Body of pancreas (tissue), 4 donors: ENCODE measurements at regions not wholly inside any gene's neighbourhood (a gene's known extent, or its start where the extent isn't known, plus 50 kb on each side); places are given as distances from the start of the nearest gene placed in this dataset.

Experiments used
- ATAC-seq: fragments of 150-250 bp; one replicate; pipeline ENCODE4 v1.9.1; 2016
- DNase-seq, 4 donors: peaks; one replicate each; pipeline ENCODE4 v3.0.0-alpha.2; 2019
- H3K27ac ChIP-seq, 4 donors: fragments of 200-600 bp; sonication (generic); 1 replicate in 3 of 4; 2 replicates in 1 of 4; pipeline versions ENCODE4 v1.5.1 to v1.6.1; 2016 to 2019; ENCODE audit warnings: mild to moderate bottlenecking in 1 of 4, mixed read lengths in 1 of 4, moderate library complexity in 1 of 4
- H3K27me3 ChIP-seq, 2 donors: fragments of 200-600 bp; sonication (generic); one replicate each; pipeline ENCODE4 v1.6.0; 2016; ENCODE audit warnings: mild to moderate bottlenecking in 1 of 2
- H3K36me3 ChIP-seq, 2 donors: fragments of 200-600 bp; sonication (generic); replicated peaks in 1 of 2; 2 replicates each; pipeline ENCODE4 v1.5.1; 2016; ENCODE audit warnings: low read depth in 2 of 2; ENCODE audit not compliant: insufficient read depth in 1 of 2
- H3K4me1 ChIP-seq: fragments of 200-600 bp; sonication (generic); one replicate; pipeline ENCODE4 v1.6.0; 2016
- H3K4me3 ChIP-seq, 2 donors: fragments of 200-600 bp; sonication (generic); 1 replicate in 1 of 2; 2 replicates in 1 of 2; pipeline ENCODE4 v1.5.1; 2016 to 2019
- H3K9me3 ChIP-seq, 3 donors: fragments of 200-600 bp; sonication (generic); 1 replicate in 2 of 3; 2 replicates in 1 of 3; pipeline ENCODE4 v1.5.1; 2016
- CTCF ChIP-seq, 7 experiments: fragments of 450-650 bp in 4 of 7; fragments of 200-600 bp in 3 of 7; sonication (generic) in 3 of 7; IDR thresholded peaks; one replicate each; pipeline ENCODE4 v1.5.1; 2016 to 2019; ENCODE audit warnings: antibody characterized with exemption in 7 of 7
- POLR2A ChIP-seq, 3 donors: fragments of 450-650 bp; IDR thresholded peaks; one replicate each; pipeline ENCODE4 v1.6.1; 2016; ENCODE audit warnings: antibody characterized with exemption in 3 of 3, mild to moderate bottlenecking in 2 of 3
- WGBS, 2 donors: methylation state at CpG; one replicate each; pipeline ENCODE4 v1.1.5; 2017; 5-methylcytosine and 5-hydroxymethylcytosine counted together
- intact Hi-C: fragments of 100-400 bp; cut with DNase I; formaldehyde crosslinking; loops from one replicate; pipeline ENCODE4 v1.15.1; 2023

GRCh38 chr17:34001246-34001645, 253.8 kb upstream of the CCL2 start:
- Histone ChIP-seq H3K4me1 (no peaks in the 10 kb centered on the region), H3K36me3 (no peaks in the 10 kb centered on the region), H3K4me3 (no peak overlapping the region), H3K9me3 (no peaks in the 10 kb centered on the region), H3K27me3 (no peaks in the 10 kb centered on the region), H3K27ac (no peak overlapping the region)
- DNase-seq (no peak), ATAC-seq (no peak)
- intact Hi-C loops: no loop called here
- TF ChIP-seq POLR2A (IDR thresholded peaks at IDR 0.05): no peak
- no peak for TF ChIP-seq CTCF (IDR thresholded peaks at IDR 0.05)
- WGBS, 2 donors: 73 to 90% methylated on average over 2 of the region's 2 CpGs

GRCh38 chr17:34006126-34006525, 249.0 kb upstream of the CCL2 start:
- no peak overlapping the region for H3K27ac ChIP-seq
- ATAC-seq (no peak), DNase-seq (no peak)
- no peaks in the 10 kb centered on the region for H3K27me3 ChIP-seq
- 30 to 46% methylated on average over 3 of the region's 3 CpGs for WGBS, 2 donors
- no peaks in the 10 kb centered on the region for H3K9me3 ChIP-seq
- no peak overlapping the region for H3K4me3 ChIP-seq
- intact Hi-C loops: no loop called here
- no peaks in the 10 kb centered on the region for H3K36me3 ChIP-seq
- no peaks in the 10 kb centered on the region for H3K4me1 ChIP-seq
- TF ChIP-seq POLR2A (IDR thresholded peaks at IDR 0.05): no peak

GRCh38 chr17:34008125-34008524, 247.0 kb upstream of the CCL2 start:
- WGBS, 2 donors: 37 to 44% methylated on average over 1 of the region's 1 CpG
- H3K4me3 ChIP-seq: no peak overlapping the region
- intact Hi-C loops: no loop called here
- TF ChIP-seq CTCF (IDR thresholded peaks at IDR 0.05): no peak
- TF ChIP-seq POLR2A (IDR thresholded peaks at IDR 0.05): no peak
- no peaks in the 10 kb centered on the region for H3K27me3 ChIP-seq
- H3K27ac ChIP-seq: no peak overlapping the region
- ATAC-seq (no peak), DNase-seq (no peak)
- H3K36me3 ChIP-seq: no peaks in the 10 kb centered on the region
- H3K4me1 ChIP-seq: no peaks in the 10 kb centered on the region
- H3K9me3 ChIP-seq: no peaks in the 10 kb centered on the region

- Histone ChIP-seq H3K4me1 (no peaks in the 10 kb centered on the region), H3K27ac (no peak overlapping the region), H3K4me3 (no peak overlapping the region), H3K9me3 (no peaks in the 10 kb centered on the region), H3K36me3 (no peaks in the 10 kb centered on the region), H3K27me3 (no peaks in the 10 kb centered on the region)
- no peak for ATAC-seq
- intact Hi-C loops: no loop called here
- TF ChIP-seq POLR2A (IDR thresholded peaks at IDR 0.05) (no peak), CTCF (IDR thresholded peaks at IDR 0.05) (no peak)
- no peak for DNase-seq
- 69 to 80% methylated on average over 3 to 5 of the region's 5 CpGs for WGBS, 2 donors
Observed at GRCh38 chr17:34009912-34010311, 245.2 kb upstream of the CCL2 start.

- Histone ChIP-seq H3K4me1 (no peaks in the 10 kb centered on the region), H3K27ac (no peak overlapping the region), H3K36me3 (no peaks in the 10 kb centered on the region), H3K4me3 (no peak overlapping the region), H3K9me3 (no peaks in the 10 kb centered on the region), H3K27me3 (no peaks in the 10 kb centered on the region)
- TF ChIP-seq CTCF (IDR thresholded peaks at IDR 0.05) (no peak), POLR2A (IDR thresholded peaks at IDR 0.05) (no peak)
- intact Hi-C loops: no loop called here
- ATAC-seq (no peak), DNase-seq (no peak)
- WGBS, 2 donors: 67 to 68% methylated on average over 2 of the region's 2 CpGs
Observed at GRCh38 chr17:34010534-34010933, 244.6 kb upstream of the CCL2 start.
